ENCODE measurements at regions not wholly inside any gene's neighbourhood (a gene's known extent, or its start where the extent isn't known, plus 50 kb on each side); places are given as distances from the start of the nearest gene placed in this dataset.

GRCh38 chr4:138707746-138708677, 307.6 kb upstream of the NOCT start:
- TF ChIP-seq EP300 (IDR thresholded peaks at IDR 0.05): no peak
- TF ChIP-seq POLR2A (IDR thresholded peaks at IDR 0.05): no peak
